SU-DHL-6 (cell line): ENCODE measurements at regions not wholly inside any gene's neighbourhood (a gene's known extent, or its start where the extent isn't known, plus 50 kb on each side); places are given as distances from the start of the nearest gene placed in this dataset.

Source experiments
- H2AFZ ChIP-seq: fragments of 200-600 bp; sonication (generic); 2 replicates; pipeline ENCODE4 v1.6.1; 2014; ENCODE audit warnings: low read depth, mild to moderate bottlenecking, moderate library complexity, mixed read lengths, antibody characterized with exemption, low read length; ENCODE audit not compliant: severe bottlenecking
- H3F3A ChIP-seq: fragments of 200-600 bp; shearing (Covaris generic); 2 replicates; pipeline ENCODE4 v1.6.0; 2016; ENCODE audit warnings: antibody characterized with exemption, mild to moderate bottlenecking; ENCODE audit not compliant: insufficient read depth
- H3K27ac ChIP-seq: fragments of 200-600 bp; sonication (generic); 2 replicates; pipeline ENCODE4 v1.5.1; 2016; ENCODE audit warnings: low read depth, mild to moderate bottlenecking, low read length, moderate library complexity, mixed read lengths
- H3K27me3 ChIP-seq: fragments of 200-600 bp; sonication (generic), shearing (Covaris generic); 2 replicates; pipeline ENCODE4 v1.6.0; 2014; ENCODE audit warnings: mild to moderate bottlenecking, low read length
- H3K36me3 ChIP-seq: fragments of 200-600 bp; sonication (generic); 2 replicates; pipeline ENCODE4 v1.6.1; 2014; ENCODE audit warnings: mild to moderate bottlenecking, low read length, mixed read lengths
- H3K4me2 ChIP-seq: fragments of 300-600, 200-600 bp; shearing (Covaris generic), sonication (generic); 2 replicates; pipeline ENCODE4 v1.6.0; 2014; ENCODE audit warnings: low read length, low read depth, mild to moderate bottlenecking; ENCODE audit not compliant: poor library complexity, severe bottlenecking
- H3K4me3 ChIP-seq: fragments of 200-600 bp; sonication (generic); 2 replicates; pipeline ENCODE4 v1.5.1; 2014; ENCODE audit warnings: antibody characterized with exemption, low read length, mild to moderate bottlenecking, mixed read lengths; ENCODE audit not compliant: insufficient read depth, poor library complexity, severe bottlenecking
- H3K79me2 ChIP-seq: fragments of 200-600 bp; sonication (generic); 2 replicates; pipeline ENCODE4 v1.6.1; 2014; ENCODE audit warnings: mild to moderate bottlenecking, low read length, moderate library complexity; ENCODE audit not compliant: insufficient read depth
- H3K9ac ChIP-seq: fragments of 200-600 bp; sonication (generic); 2 replicates; pipeline ENCODE4 v1.7.0; 2014; ENCODE audit warnings: mild to moderate bottlenecking, low read length
- H3K9me2 ChIP-seq: fragments of 200-600 bp; sonication (generic); replicated peaks from 2 replicates; pipeline ENCODE4 v1.6.1; 2014; ENCODE audit warnings: low read length; ENCODE audit not compliant: insufficient read depth
- H3K9me3 ChIP-seq: fragments of 200-600 bp; sonication (generic); 2 replicates; pipeline ENCODE4 v1.6.1; 2014; ENCODE audit warnings: low read length, mixed read lengths; ENCODE audit not compliant: insufficient read depth
- H4K20me1 ChIP-seq: fragments of 200-600 bp; sonication (generic); 2 replicates; pipeline ENCODE4 v1.6.1; 2014; ENCODE audit warnings: low read depth, mild to moderate bottlenecking, antibody characterized with exemption, low read length, moderate library complexity, mixed read lengths
- CTCF ChIP-seq: fragments of 200-600 bp; sonication (generic); IDR thresholded peaks from one replicate; pipeline ENCODE4 v1.5.1; 2017; ENCODE audit warnings: antibody characterized with exemption, mild to moderate bottlenecking, low read length, moderate library complexity; ENCODE audit not compliant: insufficient read depth, poor library complexity, severe bottlenecking
- EZH2phosphoT487 ChIP-seq: fragments of 200-600 bp; sonication (generic), shearing (Covaris generic); conservative IDR thresholded peaks from 2 replicates; pipeline ENCODE4 v1.6.1; 2018; ENCODE audit warnings: mild to moderate bottlenecking, antibody characterized with exemption, low read length, moderate library complexity, mixed read lengths

DNA sequence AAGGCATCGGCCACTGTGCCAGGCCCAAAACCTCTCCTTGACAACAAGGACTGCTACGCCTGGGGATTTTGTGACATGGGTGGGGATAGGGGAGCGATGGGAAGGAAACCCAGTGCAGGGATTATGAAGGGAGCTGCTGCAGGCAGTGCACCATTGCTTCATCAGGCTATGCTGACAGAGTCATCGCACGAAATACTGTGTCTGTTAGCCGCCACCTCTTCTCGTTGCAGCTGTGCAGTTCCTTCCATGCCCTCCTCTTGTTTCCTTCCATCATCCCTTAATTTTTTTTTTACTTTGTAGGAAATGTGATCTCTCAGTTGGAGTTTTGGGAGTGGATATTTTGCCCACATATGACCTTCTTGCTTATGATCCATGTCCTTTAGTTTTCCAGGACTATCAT lies 178.7 kb downstream of the RFC3 start:
- H3K4me3 ChIP-seq = no peak overlapping the region
- H3K9me3 ChIP-seq = no peaks in the 10 kb centered on the region
- H2AFZ ChIP-seq = no peak overlapping the region
- H3K9ac ChIP-seq = no peak overlapping the region
- H3K27ac ChIP-seq = no peak overlapping the region
- TF ChIP-seq CTCF = no peak
- TF ChIP-seq EZH2phosphoT487 = no peak
- no peak overlapping the region for H3K4me2 ChIP-seq
- H4K20me1 ChIP-seq = no peaks in the 10 kb centered on the region
- no peaks in the 10 kb centered on the region for H3K36me3 ChIP-seq
- no peaks in the 10 kb centered on the region for H3K27me3 ChIP-seq
- no peaks in the 10 kb centered on the region for H3F3A ChIP-seq
- H3K9me2 ChIP-seq = no peaks in the 10 kb centered on the region
- no peaks in the 10 kb centered on the region for H3K79me2 ChIP-seq

- no peak overlapping the region for H3K9ac ChIP-seq
- H2AFZ ChIP-seq = no peak overlapping the region
- H3K9me2 ChIP-seq = no peaks in the 10 kb centered on the region
- no peaks in the 10 kb centered on the region for H3K9me3 ChIP-seq
- H3K4me3 ChIP-seq = no peak overlapping the region
- no peak for TF ChIP-seq CTCF
- no peak for TF ChIP-seq EZH2phosphoT487
- no peak overlapping the region for H3K4me2 ChIP-seq
- H3K36me3 ChIP-seq = no peaks in the 10 kb centered on the region
- no peaks in the 10 kb centered on the region for H3K79me2 ChIP-seq
- no peaks in the 10 kb centered on the region for H4K20me1 ChIP-seq
- no peak overlapping the region for H3K27ac ChIP-seq
- no peaks in the 10 kb centered on the region for H3K27me3 ChIP-seq
- H3F3A ChIP-seq = no peaks in the 10 kb centered on the region
Measured at GRCh38 chr13:33997574-33997973, 179.6 kb downstream of the RFC3 start.

GRCh38 chr13:33999811-34000605 lies 182.1 kb downstream of the RFC3 start:
- no peak overlapping the region for H3K27ac ChIP-seq
- no peaks in the 10 kb centered on the region for H3F3A ChIP-seq
- H3K79me2 ChIP-seq = no peaks in the 10 kb centered on the region
- no peaks in the 10 kb centered on the region for H3K36me3 ChIP-seq
- no peak overlapping the region for H3K9ac ChIP-seq
- no peak overlapping the region for H3K4me3 ChIP-seq
- no peaks in the 10 kb centered on the region for H4K20me1 ChIP-seq
- TF ChIP-seq CTCF = no peak
- TF ChIP-seq EZH2phosphoT487 = no peak
- H3K27me3 ChIP-seq = no peaks in the 10 kb centered on the region
- no peaks in the 10 kb centered on the region for H3K9me3 ChIP-seq
- H3K4me2 ChIP-seq = no peak overlapping the region
- H3K9me2 ChIP-seq = no peaks in the 10 kb centered on the region
- no peak overlapping the region for H2AFZ ChIP-seq
